Mammary epithelial cell (primary cell): ENCODE measurements at regions not wholly inside any gene's neighbourhood (a gene's known extent, or its start where the extent isn't known, plus 50 kb on each side); places are given as distances from the start of the nearest gene placed in this dataset.

Source experiments
- CTCF ChIP-seq, 2 donors: IDR thresholded peaks in 1 of 2; conservative IDR thresholded peaks in 1 of 2; 2 replicates each; pipeline ENCODE4 v1.5.1; 2011 to 2012; ENCODE audit warnings: inconsistent platforms in 2 of 2, low read length in 2 of 2, mild to moderate bottlenecking in 2 of 2, control low read depth in 1 of 2, low read depth in 1 of 2; ENCODE audit not compliant: insufficient read depth in 1 of 2; ENCODE audit errors: extremely low read depth in 1 of 2
- EZH2 ChIP-seq: IDR thresholded peaks from 2 replicates; pipeline ENCODE4 v1.6.1; 2012; ENCODE audit warnings: low read length, inconsistent platforms, borderline replicate concordance

GRCh38 chr6:128767705-128768104, 115.2 kb upstream of the LAMA2 start:
- TF ChIP-seq CTCF (conservative IDR thresholded peaks at IDR 0.05 in 1 of 2, IDR thresholded peaks at IDR 0.05 in 1 of 2; ENCODE audit: extremely low read depth in 1 of 2, insufficient read depth in 1 of 2, low read depth in 1 of 2, low read length in 2 of 2) (no peak), EZH2 (no peak)
